SK-N-MC (cell line): ENCODE measurements at regions not wholly inside any gene's neighbourhood (a gene's known extent, or its start where the extent isn't known, plus 50 kb on each side); places are given as distances from the start of the nearest gene placed in this dataset.

Source experiments
- EZH2 ChIP-seq: fragments of 200-600 bp; sonication (generic); IDR thresholded peaks from one replicate; pipeline ENCODE4 v1.6.1; 2017; ENCODE audit warnings: antibody characterized with exemption
- FOXP2 ChIP-seq: optimal IDR thresholded peaks from 2 replicates; pipeline ENCODE3; 2011; ENCODE audit warnings: mild to moderate bottlenecking, moderate library complexity; ENCODE audit not compliant: insufficient read depth; ENCODE audit errors: extremely low read length, control extremely low read depth
- POLR2AphosphoS5 ChIP-seq: IDR thresholded peaks from 2 replicates; pipeline ENCODE4 v1.6.1; 2012; ENCODE audit warnings: mild to moderate bottlenecking, low read depth, low read length, borderline replicate concordance

DNA sequence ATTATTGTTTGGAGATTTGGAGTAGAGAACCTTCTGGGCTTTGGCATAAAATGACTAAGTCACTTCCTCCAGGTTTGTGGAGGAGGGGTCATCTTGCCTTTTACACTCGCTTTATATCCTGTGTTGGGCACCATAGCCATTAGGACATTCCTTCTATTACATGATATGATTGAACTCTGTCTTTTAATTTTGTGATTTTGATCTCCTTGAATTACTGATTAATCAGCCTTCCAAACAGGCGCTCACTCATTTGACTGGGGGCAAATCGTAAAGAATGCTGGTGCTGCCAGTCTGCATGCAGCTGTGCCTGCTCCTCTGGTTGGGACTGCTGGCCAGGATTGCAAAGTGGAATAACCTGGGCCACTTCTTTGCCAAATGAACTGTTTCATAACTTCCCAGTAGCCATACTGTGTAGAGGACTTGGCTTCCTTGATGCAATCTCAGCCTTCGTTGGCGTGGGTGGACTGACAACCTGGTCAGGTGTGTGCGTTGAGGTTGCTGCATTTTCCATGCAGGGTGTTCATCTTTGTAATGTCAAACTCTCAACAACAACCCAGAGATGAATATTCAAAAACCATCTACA, 65.9 kb upstream of the RAB11FIP2 start:
- TF ChIP-seq EZH2 (no peak), POLR2AphosphoS5 (no peak), FOXP2 (no peak)
